ENCODE measurements at regions not wholly inside any gene's neighbourhood (a gene's known extent, or its start where the extent isn't known, plus 50 kb on each side); places are given as distances from the start of the nearest gene placed in this dataset.

- ChIA-PET POLR2A (no interaction called here), CTCF (no interaction called here)
- H3K36me3 ChIP-seq (ENCODE audit: control insufficient read depth in 2 of 2, insufficient read depth in 1 of 2, low read length in 2 of 2), result no peaks in the 10 kb centered on the region
- H3K4me3 ChIP-seq (ENCODE audit: low read depth, low read length), result no peak overlapping the region
- no peak overlapping the region for H3K27ac ChIP-seq (ENCODE audit: extremely low read depth, low read depth, low read length)
- no peak for TF ChIP-seq SALL2 (tag by site-specific recombination; IDR thresholded peaks at IDR 0.05; ENCODE audit: borderline replicate concordance)
- H3K4me1 ChIP-seq (ENCODE audit: control insufficient read depth, insufficient read depth, low read length), result no peaks in the 10 kb centered on the region
- H3K9me3 ChIP-seq (ENCODE audit: control insufficient read depth, insufficient read depth, low read depth, low read length), result no peaks in the 10 kb centered on the region
Observed at GRCh38 chr3:162117961-162118360, 621.4 kb downstream of the OTOL1 start.

DNA sequence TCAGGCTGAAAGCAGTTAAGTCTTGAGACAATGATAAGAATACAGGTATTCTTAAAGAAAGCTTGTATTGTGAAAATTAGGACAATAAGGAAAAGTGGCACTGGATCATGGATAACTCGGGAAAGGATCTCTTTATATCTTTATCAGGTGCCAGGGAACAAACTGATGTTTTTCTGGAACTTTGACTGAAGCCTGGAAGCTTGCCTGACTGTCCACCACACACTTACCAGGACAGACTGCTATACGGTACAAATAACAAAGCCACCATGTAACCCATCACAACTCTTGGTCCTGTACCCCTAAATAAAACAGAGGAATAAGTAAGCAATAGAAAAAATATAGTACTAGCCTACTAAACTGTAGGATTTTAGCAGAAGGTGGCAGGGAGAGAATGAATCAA lies 623.0 kb downstream of the OTOL1 start:
- POLR2A ChIA-PET, result no interaction called here
- H3K9me3 ChIP-seq (ENCODE audit: control insufficient read depth, insufficient read depth, low read depth, low read length), result no peaks in the 10 kb centered on the region
- no peaks in the 10 kb centered on the region for H3K4me1 ChIP-seq (ENCODE audit: control insufficient read depth, insufficient read depth, low read length)
- CTCF ChIA-PET, result no interaction called here
- no peak overlapping the region for H3K4me3 ChIP-seq (ENCODE audit: low read depth, low read length)
- TF ChIP-seq TRIM28 (IDR thresholded peaks at IDR 0.05; ENCODE audit: borderline replicate concordance, low read length) (no peak), ZIC2 (tag by site-specific recombination; IDR thresholded peaks at IDR 0.05) (no peak), ZNF10 (tag by site-specific recombination; IDR thresholded peaks at IDR 0.05) (no peak), ZNF223 (tag by site-specific recombination; IDR thresholded peaks at IDR 0.05) (no peak)
- TF ChIP-seq, protein P1, sequence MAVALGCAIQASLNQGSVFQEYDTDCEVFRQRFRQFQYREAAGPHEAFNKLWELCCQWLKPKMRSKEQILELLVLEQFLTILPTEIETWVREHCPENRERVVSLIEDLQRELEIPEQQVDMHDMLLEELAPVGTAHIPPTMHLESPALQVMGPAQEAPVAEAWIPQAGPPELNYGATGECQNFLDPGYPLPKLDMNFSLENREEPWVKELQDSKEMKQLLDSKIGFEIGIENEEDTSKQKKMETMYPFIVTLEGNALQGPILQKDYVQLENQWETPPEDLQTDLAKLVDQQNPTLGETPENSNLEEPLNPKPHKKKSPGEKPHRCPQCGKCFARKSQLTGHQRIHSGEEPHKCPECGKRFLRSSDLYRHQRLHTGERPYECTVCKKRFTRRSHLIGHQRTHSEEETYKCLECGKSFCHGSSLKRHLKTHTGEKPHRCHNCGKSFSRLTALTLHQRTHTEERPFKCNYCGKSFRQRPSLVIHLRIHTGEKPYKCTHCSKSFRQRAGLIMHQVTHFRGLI (tag by site-specific recombination; IDR thresholded peaks at IDR 0.05), result no peak
- no peaks in the 10 kb centered on the region for H3K36me3 ChIP-seq (ENCODE audit: control insufficient read depth in 2 of 2, insufficient read depth in 1 of 2, low read length in 2 of 2)
- no peak overlapping the region for H3K27ac ChIP-seq (ENCODE audit: extremely low read depth, low read depth, low read length)

DNA sequence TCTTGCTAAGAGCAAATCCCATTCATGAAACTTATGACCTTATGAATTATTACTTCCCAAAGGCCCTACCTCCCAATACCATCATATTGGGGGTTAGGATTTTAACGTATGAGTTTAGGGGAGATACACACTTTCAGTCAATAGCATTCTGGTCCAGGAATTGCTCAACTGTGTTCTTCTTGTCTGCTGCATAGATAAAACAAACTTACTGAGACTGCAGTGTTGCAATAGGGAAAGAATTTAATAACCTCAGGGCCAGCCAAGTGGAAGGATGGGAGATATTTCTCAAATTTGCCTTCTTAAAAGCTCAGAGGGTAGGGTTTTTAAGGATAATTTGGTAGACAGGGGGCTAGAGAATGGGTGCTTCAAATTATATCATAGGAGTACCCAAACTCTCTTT lies 625.8 kb downstream of the OTOL1 start:
- H3K4me3 ChIP-seq (ENCODE audit: low read depth, low read length), result no peak overlapping the region
- H3K27ac ChIP-seq (ENCODE audit: extremely low read depth, low read depth, low read length), result no peak overlapping the region
- no peak for TF ChIP-seq ZNF121 (tag by site-specific recombination; IDR thresholded peaks at IDR 0.05)
- TF ChIP-seq ZNF677 (tag by site-specific recombination; IDR thresholded peaks at IDR 0.05), result no peak
- no peak for TF ChIP-seq ZFP3 (tag by site-specific recombination; IDR thresholded peaks at IDR 0.05; ENCODE audit: low read depth)
- TF ChIP-seq ZNF561 (tag by site-specific recombination; IDR thresholded peaks at IDR 0.05; ENCODE audit: borderline replicate concordance), result no peak
- TF ChIP-seq ZNF701 (tag by site-specific recombination; IDR thresholded peaks at IDR 0.05), result no peak
- no peak for TF ChIP-seq ZNF548 (tag by site-specific recombination; IDR thresholded peaks at IDR 0.05)
- TF ChIP-seq SETDB1 (IDR thresholded peaks at IDR 0.05; ENCODE audit: insufficient read length, low read length), result no peak
- TF ChIP-seq ZSCAN23 (tag by site-specific recombination; IDR thresholded peaks at IDR 0.05), result no peak
- TF ChIP-seq, protein P2, sequence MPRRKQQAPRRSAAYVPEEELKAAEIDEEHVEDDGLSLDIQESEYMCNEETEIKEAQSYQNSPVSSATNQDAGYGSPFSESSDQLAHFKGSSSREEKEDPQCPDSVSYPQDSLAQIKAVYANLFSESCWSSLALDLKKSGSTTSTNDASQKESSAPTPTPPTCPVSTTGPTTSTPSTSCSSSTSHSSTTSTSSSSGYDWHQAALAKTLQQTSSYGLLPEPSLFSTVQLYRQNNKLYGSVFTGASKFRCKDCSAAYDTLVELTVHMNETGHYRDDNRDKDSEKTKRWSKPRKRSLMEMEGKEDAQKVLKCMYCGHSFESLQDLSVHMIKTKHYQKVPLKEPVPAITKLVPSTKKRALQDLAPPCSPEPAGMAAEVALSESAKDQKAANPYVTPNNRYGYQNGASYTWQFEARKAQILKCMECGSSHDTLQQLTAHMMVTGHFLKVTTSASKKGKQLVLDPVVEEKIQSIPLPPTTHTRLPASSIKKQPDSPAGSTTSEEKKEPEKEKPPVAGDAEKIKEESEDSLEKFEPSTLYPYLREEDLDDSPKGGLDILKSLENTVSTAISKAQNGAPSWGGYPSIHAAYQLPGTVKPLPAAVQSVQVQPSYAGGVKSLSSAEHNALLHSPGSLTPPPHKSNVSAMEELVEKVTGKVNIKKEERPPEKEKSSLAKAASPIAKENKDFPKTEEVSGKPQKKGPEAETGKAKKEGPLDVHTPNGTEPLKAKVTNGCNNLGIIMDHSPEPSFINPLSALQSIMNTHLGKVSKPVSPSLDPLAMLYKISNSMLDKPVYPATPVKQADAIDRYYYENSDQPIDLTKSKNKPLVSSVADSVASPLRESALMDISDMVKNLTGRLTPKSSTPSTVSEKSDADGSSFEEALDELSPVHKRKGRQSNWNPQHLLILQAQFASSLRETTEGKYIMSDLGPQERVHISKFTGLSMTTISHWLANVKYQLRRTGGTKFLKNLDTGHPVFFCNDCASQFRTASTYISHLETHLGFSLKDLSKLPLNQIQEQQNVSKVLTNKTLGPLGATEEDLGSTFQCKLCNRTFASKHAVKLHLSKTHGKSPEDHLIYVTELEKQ (tag by site-specific recombination; IDR thresholded peaks at IDR 0.05; ENCODE audit: borderline replicate concordance), result no peak
- no peak for TF ChIP-seq ZNF639 (tag by site-specific recombination; IDR thresholded peaks at IDR 0.05)
- TF ChIP-seq ZNF768 (tag by site-specific recombination; IDR thresholded peaks at IDR 0.05), result no peak
- TF ChIP-seq, protein P3, sequence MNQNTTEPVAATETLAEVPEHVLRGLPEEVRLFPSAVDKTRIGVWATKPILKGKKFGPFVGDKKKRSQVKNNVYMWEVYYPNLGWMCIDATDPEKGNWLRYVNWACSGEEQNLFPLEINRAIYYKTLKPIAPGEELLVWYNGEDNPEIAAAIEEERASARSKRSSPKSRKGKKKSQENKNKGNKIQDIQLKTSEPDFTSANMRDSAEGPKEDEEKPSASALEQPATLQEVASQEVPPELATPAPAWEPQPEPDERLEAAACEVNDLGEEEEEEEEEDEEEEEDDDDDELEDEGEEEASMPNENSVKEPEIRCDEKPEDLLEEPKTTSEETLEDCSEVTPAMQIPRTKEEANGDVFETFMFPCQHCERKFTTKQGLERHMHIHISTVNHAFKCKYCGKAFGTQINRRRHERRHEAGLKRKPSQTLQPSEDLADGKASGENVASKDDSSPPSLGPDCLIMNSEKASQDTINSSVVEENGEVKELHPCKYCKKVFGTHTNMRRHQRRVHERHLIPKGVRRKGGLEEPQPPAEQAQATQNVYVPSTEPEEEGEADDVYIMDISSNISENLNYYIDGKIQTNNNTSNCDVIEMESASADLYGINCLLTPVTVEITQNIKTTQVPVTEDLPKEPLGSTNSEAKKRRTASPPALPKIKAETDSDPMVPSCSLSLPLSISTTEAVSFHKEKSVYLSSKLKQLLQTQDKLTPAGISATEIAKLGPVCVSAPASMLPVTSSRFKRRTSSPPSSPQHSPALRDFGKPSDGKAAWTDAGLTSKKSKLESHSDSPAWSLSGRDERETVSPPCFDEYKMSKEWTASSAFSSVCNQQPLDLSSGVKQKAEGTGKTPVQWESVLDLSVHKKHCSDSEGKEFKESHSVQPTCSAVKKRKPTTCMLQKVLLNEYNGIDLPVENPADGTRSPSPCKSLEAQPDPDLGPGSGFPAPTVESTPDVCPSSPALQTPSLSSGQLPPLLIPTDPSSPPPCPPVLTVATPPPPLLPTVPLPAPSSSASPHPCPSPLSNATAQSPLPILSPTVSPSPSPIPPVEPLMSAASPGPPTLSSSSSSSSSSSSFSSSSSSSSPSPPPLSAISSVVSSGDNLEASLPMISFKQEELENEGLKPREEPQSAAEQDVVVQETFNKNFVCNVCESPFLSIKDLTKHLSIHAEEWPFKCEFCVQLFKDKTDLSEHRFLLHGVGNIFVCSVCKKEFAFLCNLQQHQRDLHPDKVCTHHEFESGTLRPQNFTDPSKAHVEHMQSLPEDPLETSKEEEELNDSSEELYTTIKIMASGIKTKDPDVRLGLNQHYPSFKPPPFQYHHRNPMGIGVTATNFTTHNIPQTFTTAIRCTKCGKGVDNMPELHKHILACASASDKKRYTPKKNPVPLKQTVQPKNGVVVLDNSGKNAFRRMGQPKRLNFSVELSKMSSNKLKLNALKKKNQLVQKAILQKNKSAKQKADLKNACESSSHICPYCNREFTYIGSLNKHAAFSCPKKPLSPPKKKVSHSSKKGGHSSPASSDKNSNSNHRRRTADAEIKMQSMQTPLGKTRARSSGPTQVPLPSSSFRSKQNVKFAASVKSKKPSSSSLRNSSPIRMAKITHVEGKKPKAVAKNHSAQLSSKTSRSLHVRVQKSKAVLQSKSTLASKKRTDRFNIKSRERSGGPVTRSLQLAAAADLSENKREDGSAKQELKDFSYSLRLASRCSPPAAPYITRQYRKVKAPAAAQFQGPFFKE (tag by site-specific recombination; IDR thresholded peaks at IDR 0.05; ENCODE audit: borderline replicate concordance), result no peak
- no peak for TF ChIP-seq KLF1 (tag by site-specific recombination; IDR thresholded peaks at IDR 0.05)
- no peak for TF ChIP-seq ZNF223 (tag by site-specific recombination; IDR thresholded peaks at IDR 0.05)
- no peaks in the 10 kb centered on the region for H3K4me1 ChIP-seq (ENCODE audit: control insufficient read depth, insufficient read depth, low read length)
- ChIA-PET POLR2A (no interaction called here), CTCF (interaction anchor here (0.6 kb wide), 1 partner anchor 332 kb away, joined by 3 read pairs; no protein-coding TSS in a partner anchor)
- H3K36me3 ChIP-seq (ENCODE audit: control insufficient read depth in 2 of 2, insufficient read depth in 1 of 2, low read length in 2 of 2), result no peaks in the 10 kb centered on the region
- H3K9me3 ChIP-seq (ENCODE audit: control insufficient read depth, insufficient read depth, low read depth, low read length), result no peaks in the 10 kb centered on the region
